Heart right ventricle (tissue), 16 donors: ENCODE measurements at regions not wholly inside any gene's neighbourhood (a gene's known extent, or its start where the extent isn't known, plus 50 kb on each side); places are given as distances from the start of the nearest gene placed in this dataset.

Experiments
- ATAC-seq, 8 donors: fragments of 200-7000 bp; cut with Tn5 transposase; one replicate each; pipeline ENCODE4 v1.9.1; 2020; ENCODE audit warnings: mild to moderate bottlenecking in 8 of 8, moderate library complexity in 8 of 8, moderate number of reproducible peaks in 1 of 8
- DNase-seq, 2 donors: peaks; one replicate each; pipeline ENCODE4 v3.0.0-alpha.2; 2020
- H3K27ac ChIP-seq, 10 donors: fragments of 200-600 bp; sonication (generic) in 2 of 10; one replicate each; pipeline versions ENCODE4 v1.5.0 to v1.8.0; 2020 to 2022; ENCODE audit warnings: mild to moderate bottlenecking in 3 of 10
- H3K27me3 ChIP-seq, 7 donors: fragments of 200-600 bp; one replicate each; pipeline ENCODE4 v1.8.0; 2021 to 2022; ENCODE audit warnings: mild to moderate bottlenecking in 2 of 7
- H3K36me3 ChIP-seq, 9 donors: fragments of 200-600 bp; sonication (generic) in 1 of 9; one replicate each; pipeline versions ENCODE4 v1.5.0 to v1.8.0; 2020 to 2022; ENCODE audit warnings: mild to moderate bottlenecking in 2 of 9
- H3K4me1 ChIP-seq, 9 donors: fragments of 200-600 bp; sonication (generic) in 1 of 9; one replicate each; pipeline versions ENCODE4 v1.5.0 to v1.8.0; 2020 to 2022; ENCODE audit warnings: mild to moderate bottlenecking in 4 of 9
- H3K4me3 ChIP-seq, 10 donors: fragments of 200-600 bp; sonication (generic) in 2 of 10; one replicate each; pipeline versions ENCODE4 v1.5.0 to v1.8.0; 2020 to 2022; ENCODE audit warnings: mild to moderate bottlenecking in 7 of 10, moderate library complexity in 2 of 10
- H3K9me3 ChIP-seq, 11 donors: fragments of 200-600 bp in 10 of 11; sonication (generic) in 2 of 11; one replicate each; pipeline versions ENCODE4 v1.5.0 to v1.8.0; 2013 to 2022; ENCODE audit warnings: mild to moderate bottlenecking in 2 of 11, control low read depth in 1 of 11, moderate library complexity in 1 of 11
- CTCF ChIP-seq, 9 donors: fragments of 200-600 bp; sonication (generic) in 2 of 9; IDR thresholded peaks; one replicate each; pipeline versions ENCODE4 v1.5.0 to v1.8.0; 2021 to 2022; ENCODE audit warnings: antibody characterized with exemption in 9 of 9, mild to moderate bottlenecking in 5 of 9, moderate library complexity in 1 of 9
- WGBS, 2 donors: extraction: QIAGEN DNeasy Blood & Tissue Kit; methylation state at CpG; one replicate each; pipeline ENCODE4 v1.1.7; 2013; ENCODE audit warnings: inconsistent platforms in 1 of 2; 5-methylcytosine and 5-hydroxymethylcytosine counted together
- intact Hi-C, 10 donors: fragments of 100-400 bp; cut with DNase I; formaldehyde crosslinking; loops; one replicate each; pipeline versions ENCODE4 v1.11.1 to v1.14.2; 2022
- donor health status: Arrhythmogenic right ventricular cardiomyopathy.
- donor health status: ischemic (EF 13 %, LVEDD 7.1; RV severe dilation, severe dysfunction).
- donor health status: healthy with polysubstance abuse.
- donor health status: DM: no; HTN: yes; CAD: no.
- donor health status: DM: no; HTN: no; CAD: no.
- donor health status: ischemic (EF 25% LVEDD 6.9; RV normal size, moderate dysfunction).
- donor health status: ischemic (EF 25% LVEDD 5.7; RV mildly dilated, moderate dysfunction).
- donor health status: healthy.
- donor health status: DM: yes; HTN: yes; CAD: no.
- donor health status: Ischemic cardiomyopathy.
- donor health status: ischemic (EF 35%, LVEDD 5.7; RV mildly dilated, moderate dysfunction).
- donor health status: nonischemic (EF 11% LVEDD 7.7; RV severe dilation, severe dysfunction).
- donor health status: DM: yes; HTN: yes; CAD: no.
- donor health status: PGD.
- donor health status: ischemic (EF 29% LVEDD 5.4; RV normal size, mild dysfunction).
- donor health status: nonischemic (EF 23%, LVEDD 6.1; RV moderate dilation, normal function).

GRCh38 chr12:127327986-127328385, 939.0 kb upstream of the TMEM132C start:
- Histone ChIP-seq H3K27me3 (peaks cover 0 to 5% (median 0%) of the 10 kb centered on the region in 7 donors), H3K4me1 (no peaks in the 10 kb centered on the region), H3K36me3 (no peaks in the 10 kb centered on the region), H3K27ac (no peak overlapping the region), H3K4me3 (no peak overlapping the region), H3K9me3 (no peaks in the 10 kb centered on the region)
- no peak for DNase-seq
- 87 to 89% methylated on average over 6 of the region's 6 CpGs for WGBS, 2 donors
- intact Hi-C loops = no loop called here
- TF ChIP-seq CTCF (IDR thresholded peaks at IDR 0.05) = no peak
- no peak for ATAC-seq

GRCh38 chr12:127328867-127329266, 938.1 kb upstream of the TMEM132C start:
- intact Hi-C loops = no loop called here
- 53 to 58% methylated on average over 5 of the region's 5 CpGs for WGBS, 2 donors
- TF ChIP-seq CTCF (IDR thresholded peaks at IDR 0.05) = no peak
- Histone ChIP-seq H3K27ac (no peak overlapping the region), H3K4me1 (no peaks in the 10 kb centered on the region), H3K9me3 (no peaks in the 10 kb centered on the region), H3K27me3 (peaks cover 0 to 5% (median 0%) of the 10 kb centered on the region in 7 donors), H3K36me3 (no peaks in the 10 kb centered on the region), H3K4me3 (no peak overlapping the region)
- ATAC-seq (no peak), DNase-seq (no peak)

- Histone ChIP-seq H3K9me3 (peaks cover 0 to 4% (median 0%) of the 10 kb centered on the region in 11 donors), H3K4me1 (no peaks in the 10 kb centered on the region), H3K36me3 (no peaks in the 10 kb centered on the region), H3K27ac (no peak overlapping the region), H3K4me3 (no peak overlapping the region), H3K27me3 (peaks cover 0 to 6% (median 3%) of the 10 kb centered on the region in 7 donors)
- DNase-seq (no peak), ATAC-seq (no peak)
- intact Hi-C loops = no loop called here
- no peak for TF ChIP-seq CTCF (IDR thresholded peaks at IDR 0.05)
- 67 to 70% methylated on average over 4 of the region's 4 CpGs for WGBS, 2 donors
Observed at GRCh38 chr12:127334365-127334764, 932.6 kb upstream of the TMEM132C start.

GRCh38 chr12:127334912-127335644, 931.9 kb upstream of the TMEM132C start:
- H3K4me1 ChIP-seq = no peaks in the 10 kb centered on the region
- DNase-seq (no peak), ATAC-seq (no peak)
- H3K9me3 ChIP-seq = peaks cover 0 to 4% (median 0%) of the 10 kb centered on the region in 11 donors
- WGBS, 2 donors = 0 to 3% methylated on average over 1 of the region's 1 CpG
- no peak overlapping the region for H3K4me3 ChIP-seq
- H3K27me3 ChIP-seq = peaks cover 0 to 6% (median 3%) of the 10 kb centered on the region in 7 donors
- no peak for TF ChIP-seq CTCF (IDR thresholded peaks at IDR 0.05)
- intact Hi-C loops = no loop called here
- H3K36me3 ChIP-seq = no peaks in the 10 kb centered on the region
- H3K27ac ChIP-seq = no peak overlapping the region
